ENCODE measurements at regions not wholly inside any gene's neighbourhood (a gene's known extent, or its start where the extent isn't known, plus 50 kb on each side); places are given as distances from the start of the nearest gene placed in this dataset.

DNA sequence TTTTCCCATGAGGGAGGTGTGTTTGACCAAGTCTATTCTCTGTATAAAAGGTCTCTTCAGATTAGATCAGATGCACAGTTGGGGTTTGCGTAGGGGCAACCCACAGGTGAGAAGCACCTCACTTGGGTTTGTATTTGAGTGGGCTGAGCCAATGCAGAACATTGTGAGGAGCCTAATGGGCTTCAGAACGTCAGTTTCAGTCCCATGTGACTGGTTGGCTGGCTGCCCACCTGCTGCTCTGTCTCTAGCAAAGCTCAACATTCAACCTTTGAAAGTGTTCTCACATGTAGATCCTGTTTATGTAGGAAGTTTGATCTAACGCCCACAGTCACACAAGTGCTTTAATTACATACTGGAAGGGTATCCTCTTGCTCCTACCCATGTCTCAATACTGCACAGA lies 105.5 kb downstream of the FASLG start:
- TF ChIP-seq, protein P1, sequence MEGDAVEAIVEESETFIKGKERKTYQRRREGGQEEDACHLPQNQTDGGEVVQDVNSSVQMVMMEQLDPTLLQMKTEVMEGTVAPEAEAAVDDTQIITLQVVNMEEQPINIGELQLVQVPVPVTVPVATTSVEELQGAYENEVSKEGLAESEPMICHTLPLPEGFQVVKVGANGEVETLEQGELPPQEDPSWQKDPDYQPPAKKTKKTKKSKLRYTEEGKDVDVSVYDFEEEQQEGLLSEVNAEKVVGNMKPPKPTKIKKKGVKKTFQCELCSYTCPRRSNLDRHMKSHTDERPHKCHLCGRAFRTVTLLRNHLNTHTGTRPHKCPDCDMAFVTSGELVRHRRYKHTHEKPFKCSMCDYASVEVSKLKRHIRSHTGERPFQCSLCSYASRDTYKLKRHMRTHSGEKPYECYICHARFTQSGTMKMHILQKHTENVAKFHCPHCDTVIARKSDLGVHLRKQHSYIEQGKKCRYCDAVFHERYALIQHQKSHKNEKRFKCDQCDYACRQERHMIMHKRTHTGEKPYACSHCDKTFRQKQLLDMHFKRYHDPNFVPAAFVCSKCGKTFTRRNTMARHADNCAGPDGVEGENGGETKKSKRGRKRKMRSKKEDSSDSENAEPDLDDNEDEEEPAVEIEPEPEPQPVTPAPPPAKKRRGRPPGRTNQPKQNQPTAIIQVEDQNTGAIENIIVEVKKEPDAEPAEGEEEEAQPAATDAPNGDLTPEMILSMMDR (IDR thresholded peaks at IDR 0.05), result no peak
- no peak for TF ChIP-seq POLR2A (IDR thresholded peaks at IDR 0.05)

Data from adrenal gland (tissue), 5 donors.